ENCODE measurements at regions not wholly inside any gene's neighbourhood (a gene's known extent, or its start where the extent isn't known, plus 50 kb on each side); places are given as distances from the start of the nearest gene placed in this dataset.

GRCh38 chr9:24218656-24219055 lies 327.0 kb downstream of the IZUMO3 start:
- no peak for TF ChIP-seq EZH2 (IDR thresholded peaks at IDR 0.05; ENCODE audit: insufficient read depth, poor library complexity, severe bottlenecking)
- TF ChIP-seq EZH2phosphoT487 (IDR thresholded peaks at IDR 0.05; ENCODE audit: insufficient read depth, low read depth) = no peak
